GM12875 (cell line): ENCODE measurements at regions not wholly inside any gene's neighbourhood (a gene's known extent, or its start where the extent isn't known, plus 50 kb on each side); places are given as distances from the start of the nearest gene placed in this dataset.

Source experiments
- H3K4me3 ChIP-seq: one replicate; pipeline ENCODE4 v1.5.1; 2011; ENCODE audit warnings: low read depth, low read length, control low read depth
- TF ChIP-seq, protein P1 (sequence below): IDR thresholded peaks from 2 replicates; pipeline ENCODE4 v1.5.1; 2011; ENCODE audit warnings: low read depth, mild to moderate bottlenecking, control low read depth, inconsistent platforms, low read length, moderate library complexity, borderline replicate concordance; ENCODE audit not compliant: insufficient read depth

DNA sequence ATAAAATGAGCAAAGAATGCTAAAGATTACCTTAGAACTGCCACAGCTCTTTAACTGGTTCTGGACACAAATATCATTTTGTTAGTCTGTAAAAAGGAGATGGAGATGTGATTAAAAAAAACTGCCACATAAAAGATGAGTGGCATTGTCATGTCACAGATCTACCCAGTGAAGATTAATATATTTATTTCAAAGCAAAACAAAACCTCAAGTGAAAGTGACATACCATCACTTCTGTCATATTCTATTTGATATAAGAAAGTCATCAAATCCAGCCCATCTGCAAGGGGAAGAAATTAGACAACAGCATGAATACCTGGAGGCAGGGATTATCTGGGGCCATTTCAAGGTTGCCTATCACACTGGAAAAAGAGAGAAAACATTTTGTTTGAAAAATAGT is 417.6 kb upstream of the LRRTM4 start:
- H3K4me3 ChIP-seq: no peak overlapping the region
- TF ChIP-seq, protein P1, sequence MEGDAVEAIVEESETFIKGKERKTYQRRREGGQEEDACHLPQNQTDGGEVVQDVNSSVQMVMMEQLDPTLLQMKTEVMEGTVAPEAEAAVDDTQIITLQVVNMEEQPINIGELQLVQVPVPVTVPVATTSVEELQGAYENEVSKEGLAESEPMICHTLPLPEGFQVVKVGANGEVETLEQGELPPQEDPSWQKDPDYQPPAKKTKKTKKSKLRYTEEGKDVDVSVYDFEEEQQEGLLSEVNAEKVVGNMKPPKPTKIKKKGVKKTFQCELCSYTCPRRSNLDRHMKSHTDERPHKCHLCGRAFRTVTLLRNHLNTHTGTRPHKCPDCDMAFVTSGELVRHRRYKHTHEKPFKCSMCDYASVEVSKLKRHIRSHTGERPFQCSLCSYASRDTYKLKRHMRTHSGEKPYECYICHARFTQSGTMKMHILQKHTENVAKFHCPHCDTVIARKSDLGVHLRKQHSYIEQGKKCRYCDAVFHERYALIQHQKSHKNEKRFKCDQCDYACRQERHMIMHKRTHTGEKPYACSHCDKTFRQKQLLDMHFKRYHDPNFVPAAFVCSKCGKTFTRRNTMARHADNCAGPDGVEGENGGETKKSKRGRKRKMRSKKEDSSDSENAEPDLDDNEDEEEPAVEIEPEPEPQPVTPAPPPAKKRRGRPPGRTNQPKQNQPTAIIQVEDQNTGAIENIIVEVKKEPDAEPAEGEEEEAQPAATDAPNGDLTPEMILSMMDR: no peak

DNA sequence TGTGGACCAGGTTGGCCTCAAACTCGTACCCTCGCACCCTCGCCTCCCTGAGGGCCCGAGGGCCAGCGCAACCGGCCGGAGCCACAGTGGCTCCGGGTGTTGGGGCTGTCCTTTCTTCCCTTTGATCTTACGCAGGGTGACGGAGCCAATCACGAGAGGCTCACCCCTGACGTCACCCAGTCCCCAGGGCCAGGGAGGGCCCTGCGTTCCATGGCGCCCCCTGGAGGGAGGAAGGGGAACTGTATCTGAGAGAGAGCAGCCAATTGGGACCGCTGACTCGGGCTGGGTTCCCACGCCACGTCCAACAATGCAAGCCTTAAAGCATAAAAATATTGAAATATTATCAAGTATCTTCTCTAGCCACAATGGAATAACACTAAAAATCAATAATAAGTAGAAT is 432.8 kb upstream of the LRRTM4 start:
- TF ChIP-seq, protein P1: peak; percentile 31; the same call in 1 of the 2 replicates
- H3K4me3 ChIP-seq: no peak overlapping the region

DNA sequence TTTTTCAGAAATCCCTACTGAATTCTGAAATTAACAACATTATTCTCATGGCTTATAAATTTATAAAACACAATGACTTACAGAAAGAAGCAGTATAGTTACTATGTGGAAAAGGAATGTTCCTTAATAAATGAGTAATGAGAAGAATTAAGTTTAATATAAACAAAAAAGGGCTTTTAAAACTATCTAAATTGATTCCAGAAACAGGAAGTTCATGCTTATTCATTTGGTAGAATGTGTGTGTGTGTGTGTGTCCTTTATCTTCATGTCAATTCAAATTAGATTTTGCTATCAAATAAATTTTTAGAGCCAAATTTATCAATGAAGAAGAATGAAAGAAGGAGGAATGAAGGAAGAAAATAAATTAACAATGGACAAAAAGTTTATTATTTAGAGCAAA is 440.8 kb upstream of the LRRTM4 start:
- TF ChIP-seq, protein P1: no peak
- no peak overlapping the region for H3K4me3 ChIP-seq

DNA sequence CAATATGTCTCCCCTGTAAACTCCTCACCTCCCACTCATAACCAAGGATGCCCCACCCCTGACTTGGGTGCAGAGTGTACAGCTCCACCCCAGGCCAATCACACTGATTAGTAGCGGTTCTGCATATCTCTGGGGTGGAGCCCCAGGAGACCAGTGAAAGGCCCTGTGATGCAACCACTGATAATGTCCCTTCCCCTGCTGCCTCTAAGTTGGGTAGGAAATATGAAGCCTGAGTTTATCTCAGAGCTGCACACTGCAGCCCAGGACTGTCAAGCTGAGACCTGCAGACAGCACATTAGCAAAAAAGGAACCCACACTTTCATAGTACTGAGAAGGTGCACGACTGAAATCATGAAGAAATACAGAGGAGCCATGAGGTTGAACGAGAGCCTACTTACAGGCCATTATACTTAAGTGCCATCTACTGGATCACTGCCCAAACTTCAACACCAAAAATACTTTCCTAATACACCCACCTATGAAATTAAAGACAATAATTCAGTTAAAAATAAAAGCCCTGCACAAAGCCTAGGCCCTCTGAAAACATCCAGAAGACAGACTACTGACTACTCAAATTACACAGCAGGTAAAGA is 455.4 kb upstream of the LRRTM4 start:
- TF ChIP-seq, protein P1: no peak
- H3K4me3 ChIP-seq: no peak overlapping the region

DNA sequence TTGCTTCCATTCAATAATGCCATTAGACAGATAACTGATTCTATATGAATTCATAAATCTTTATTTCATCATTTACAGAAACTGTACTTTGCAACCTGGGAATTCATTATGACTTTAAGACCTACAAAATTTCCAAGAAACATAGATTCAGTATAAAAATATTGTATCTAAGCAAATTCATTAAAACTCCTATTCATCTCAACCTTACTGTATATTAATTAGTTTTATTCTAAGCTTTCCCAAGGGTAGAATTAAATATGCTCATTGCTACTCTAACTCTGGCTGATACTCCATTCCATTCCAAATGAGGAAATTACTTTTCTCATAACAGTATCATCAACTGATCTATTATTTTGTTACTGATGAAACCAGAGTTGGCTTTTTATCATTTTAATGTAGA is 473.0 kb upstream of the LRRTM4 start:
- TF ChIP-seq, protein P1: no peak
- H3K4me3 ChIP-seq: no peak overlapping the region

DNA sequence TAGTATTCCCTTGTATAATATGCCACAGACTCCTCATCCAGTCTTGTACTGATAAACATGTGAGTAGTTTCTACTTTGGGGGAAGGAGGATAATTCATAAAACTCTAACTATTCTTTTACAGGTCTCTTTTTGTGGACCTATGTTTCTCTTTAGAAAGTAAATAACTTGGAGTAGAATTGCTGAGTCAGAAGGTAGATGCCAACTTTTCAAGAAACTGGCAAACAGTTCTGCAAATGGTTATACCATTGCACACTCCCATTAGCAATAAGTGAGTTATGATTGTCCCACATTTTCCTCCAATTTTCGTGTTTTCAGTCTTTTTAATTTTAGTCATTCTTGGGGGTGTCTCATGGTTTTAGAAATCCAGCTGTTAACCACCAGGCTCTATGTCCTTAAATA is 477.2 kb upstream of the LRRTM4 start:
- H3K4me3 ChIP-seq: no peak overlapping the region
- TF ChIP-seq, protein P1: no peak

DNA sequence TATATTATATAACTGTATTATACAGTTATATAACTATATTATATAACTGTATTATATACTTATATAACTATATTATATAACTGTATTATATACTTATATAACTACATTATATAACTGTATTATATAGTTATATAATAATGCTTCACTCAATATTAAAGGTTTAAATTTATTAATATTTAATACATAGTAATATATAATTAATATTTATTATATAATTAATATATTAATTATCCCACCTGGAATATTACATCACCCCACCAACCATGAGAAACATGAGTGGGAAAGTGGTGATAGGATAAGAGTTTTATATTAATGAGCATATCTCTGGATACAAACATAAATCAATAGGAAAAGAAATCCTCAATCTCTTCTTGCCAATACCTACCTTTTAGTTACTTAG is 487.1 kb upstream of the LRRTM4 start:
- no peak overlapping the region for H3K4me3 ChIP-seq
- TF ChIP-seq, protein P1: no peak
